Large intestine (tissue), 3 donors: ENCODE measurements at regions not wholly inside any gene's neighbourhood (a gene's known extent, or its start where the extent isn't known, plus 50 kb on each side); places are given as distances from the start of the nearest gene placed in this dataset.

Source experiments
- DNase-seq, 2 donors: peaks; one replicate each; pipeline versions ENCODE4 v3.0.0 to v3.0.0-alpha.2; 2013
- H3K27ac ChIP-seq: one replicate; pipeline ENCODE4 v1.5.1; 2013; ENCODE audit warnings: low read length
- H3K27me3 ChIP-seq: 2 replicates; pipeline ENCODE4 v1.6.1; 2013; ENCODE audit warnings: low read length; ENCODE audit not compliant: control insufficient read depth, insufficient read depth
- H3K36me3 ChIP-seq: 2 replicates; pipeline ENCODE4 v1.6.1; 2013; ENCODE audit warnings: low read length; ENCODE audit not compliant: control insufficient read depth, insufficient read depth
- H3K4me1 ChIP-seq: one replicate; pipeline ENCODE4 v1.6.1; 2013; ENCODE audit warnings: low read length; ENCODE audit not compliant: control insufficient read depth, insufficient read depth
- H3K4me3 ChIP-seq: one replicate; pipeline ENCODE4 v1.5.1; 2013; ENCODE audit warnings: low read length
- H3K9me3 ChIP-seq: one replicate; pipeline ENCODE4 v1.6.1; 2013; ENCODE audit warnings: mild to moderate bottlenecking, low read depth, low read length, moderate library complexity; ENCODE audit not compliant: control insufficient read depth
- WGBS: methylation state at CpG from one replicate; pipeline ENCODE4 v1.1.5; 2013; ENCODE audit warnings: low lambda C conversion rate; ENCODE audit not compliant: insufficient coverage; 5-methylcytosine and 5-hydroxymethylcytosine counted together

GRCh38 chr5:20224966-20225365, 237.0 kb upstream of the CDH18 start:
- Histone ChIP-seq H3K27ac (no peak overlapping the region), H3K9me3 (no peaks in the 10 kb centered on the region), H3K4me3 (no peak overlapping the region), H3K27me3 (no peaks in the 10 kb centered on the region), H3K4me1 (no peaks in the 10 kb centered on the region), H3K36me3 (no peaks in the 10 kb centered on the region)
- DNase-seq: no peak
- 79% methylated on average over 2 of the region's 2 CpGs for WGBS

- Histone ChIP-seq H3K4me1 (no peaks in the 10 kb centered on the region), H3K36me3 (no peaks in the 10 kb centered on the region), H3K27ac (no peak overlapping the region), H3K9me3 (no peaks in the 10 kb centered on the region), H3K4me3 (no peak overlapping the region), H3K27me3 (no peaks in the 10 kb centered on the region)
- WGBS: 100% methylated on average over 1 of the region's 1 CpG
- DNase-seq: no peak
These were observed 236.0 kb upstream of the CDH18 start for GRCh38 chr5:20224046-20224445.

GRCh38 chr5:20223451-20223850, 235.5 kb upstream of the CDH18 start:
- H3K36me3 ChIP-seq: no peaks in the 10 kb centered on the region
- no peaks in the 10 kb centered on the region for H3K9me3 ChIP-seq
- no peaks in the 10 kb centered on the region for H3K4me1 ChIP-seq
- WGBS: no CpG with 5 or more reads among the region's 2 CpGs
- H3K4me3 ChIP-seq: no peak overlapping the region
- no peaks in the 10 kb centered on the region for H3K27me3 ChIP-seq
- H3K27ac ChIP-seq: no peak overlapping the region
- no peak for DNase-seq

- Histone ChIP-seq H3K4me1 (no peaks in the 10 kb centered on the region), H3K4me3 (no peak overlapping the region), H3K9me3 (no peaks in the 10 kb centered on the region), H3K27ac (no peak overlapping the region), H3K36me3 (no peaks in the 10 kb centered on the region), H3K27me3 (no peaks in the 10 kb centered on the region)
- WGBS: 100% methylated on average over 1 of the region's 1 CpG
- no peak for DNase-seq
These were observed 227.3 kb upstream of the CDH18 start for GRCh38 chr5:20215257-20215656.

- WGBS: 93% methylated on average over 2 of the region's 2 CpGs
- no peaks in the 10 kb centered on the region for H3K36me3 ChIP-seq
- no peaks in the 10 kb centered on the region for H3K4me1 ChIP-seq
- H3K27me3 ChIP-seq: no peaks in the 10 kb centered on the region
- DNase-seq: no peak
- H3K9me3 ChIP-seq: no peaks in the 10 kb centered on the region
- H3K27ac ChIP-seq: no peak overlapping the region
- no peak overlapping the region for H3K4me3 ChIP-seq
These were observed 225.8 kb upstream of the CDH18 start for GRCh38 chr5:20213803-20214202.

GRCh38 chr5:20212701-20213100, 224.7 kb upstream of the CDH18 start:
- H3K4me3 ChIP-seq: no peak overlapping the region
- no peak overlapping the region for H3K27ac ChIP-seq
- no peaks in the 10 kb centered on the region for H3K27me3 ChIP-seq
- no peaks in the 10 kb centered on the region for H3K9me3 ChIP-seq
- no peaks in the 10 kb centered on the region for H3K36me3 ChIP-seq
- DNase-seq: no peak
- no peaks in the 10 kb centered on the region for H3K4me1 ChIP-seq

- no peak overlapping the region for H3K4me3 ChIP-seq
- no peaks in the 10 kb centered on the region for H3K36me3 ChIP-seq
- no peaks in the 10 kb centered on the region for H3K27me3 ChIP-seq
- H3K27ac ChIP-seq: no peak overlapping the region
- H3K4me1 ChIP-seq: no peaks in the 10 kb centered on the region
- WGBS: no CpG with 5 or more reads among the region's 4 CpGs
- H3K9me3 ChIP-seq: no peaks in the 10 kb centered on the region
- no peak for DNase-seq
These were observed 178.5 kb upstream of the CDH18 start for GRCh38 chr5:20166456-20166855.

GRCh38 chr5:20158006-20158405, 170.0 kb upstream of the CDH18 start:
- H3K27me3 ChIP-seq: no peaks in the 10 kb centered on the region
- no peak for DNase-seq
- H3K9me3 ChIP-seq: no peaks in the 10 kb centered on the region
- 83% methylated on average over 1 of the region's 1 CpG for WGBS
- no peak overlapping the region for H3K4me3 ChIP-seq
- H3K27ac ChIP-seq: no peak overlapping the region
- no peaks in the 10 kb centered on the region for H3K36me3 ChIP-seq
- no peaks in the 10 kb centered on the region for H3K4me1 ChIP-seq

- H3K4me3 ChIP-seq: no peak overlapping the region
- DNase-seq: no peak
- H3K36me3 ChIP-seq: no peaks in the 10 kb centered on the region
- no peaks in the 10 kb centered on the region for H3K27me3 ChIP-seq
- WGBS: 67% methylated on average over 2 of the region's 2 CpGs
- H3K9me3 ChIP-seq: no peaks in the 10 kb centered on the region
- no peaks in the 10 kb centered on the region for H3K4me1 ChIP-seq
- H3K27ac ChIP-seq: no peak overlapping the region
These were observed 169.1 kb upstream of the CDH18 start for GRCh38 chr5:20157089-20157488.

GRCh38 chr5:20145240-20145639, 157.2 kb upstream of the CDH18 start:
- Histone ChIP-seq H3K9me3 (no peaks in the 10 kb centered on the region), H3K27ac (no peak overlapping the region), H3K4me1 (no peaks in the 10 kb centered on the region), H3K27me3 (no peaks in the 10 kb centered on the region), H3K36me3 (no peaks in the 10 kb centered on the region), H3K4me3 (no peak overlapping the region)
- WGBS: 63% methylated on average over 1 of the region's 1 CpG
- no peak for DNase-seq

- no peaks in the 10 kb centered on the region for H3K36me3 ChIP-seq
- H3K9me3 ChIP-seq: no peaks in the 10 kb centered on the region
- 17% methylated on average over 1 of the region's 3 CpGs for WGBS
- DNase-seq: no peak
- no peaks in the 10 kb centered on the region for H3K4me1 ChIP-seq
- no peaks in the 10 kb centered on the region for H3K27me3 ChIP-seq
- H3K4me3 ChIP-seq: no peak overlapping the region
- no peak overlapping the region for H3K27ac ChIP-seq
These were observed 141.5 kb upstream of the CDH18 start for GRCh38 chr5:20129501-20129900.
